Tongue (tissue), 1 donor: ENCODE measurements at regions not wholly inside any gene's neighbourhood (a gene's known extent, or its start where the extent isn't known, plus 50 kb on each side); places are given as distances from the start of the nearest gene placed in this dataset.

ENCODE experiments used
- DNase-seq: peaks from one replicate; pipeline ENCODE4 v3.0.0-alpha.2; 2015

- peak; percentile 90 for DNase-seq
These were observed 187.9 kb upstream of the LYSMD4 start for GRCh38 chr15:99921101-99921500.

DNA sequence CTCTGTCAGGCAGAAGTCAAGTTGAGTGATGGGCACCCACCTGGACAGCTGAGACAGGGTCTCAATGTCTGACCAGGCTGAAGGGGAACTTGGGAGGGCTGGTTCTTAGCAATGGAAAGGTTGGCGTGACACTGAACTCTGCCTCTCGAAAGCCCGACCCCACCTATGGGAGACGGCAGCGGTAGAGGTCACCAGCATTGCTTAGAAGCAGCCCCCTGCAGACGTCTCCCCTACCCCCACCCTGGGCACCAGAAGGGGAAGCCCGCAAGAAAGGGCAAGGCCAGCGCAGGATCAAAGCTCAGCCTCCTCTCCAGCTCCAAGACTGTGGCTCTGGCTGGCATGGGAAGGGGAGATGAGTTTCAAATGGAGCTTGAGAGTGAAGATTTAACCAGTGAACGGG, 184.8 kb upstream of the LYSMD4 start:
- DNase-seq, result no peak

- DNase-seq, result peak; percentile 38
These were observed 184.0 kb upstream of the LYSMD4 start for GRCh38 chr15:99917252-99917651.

DNA sequence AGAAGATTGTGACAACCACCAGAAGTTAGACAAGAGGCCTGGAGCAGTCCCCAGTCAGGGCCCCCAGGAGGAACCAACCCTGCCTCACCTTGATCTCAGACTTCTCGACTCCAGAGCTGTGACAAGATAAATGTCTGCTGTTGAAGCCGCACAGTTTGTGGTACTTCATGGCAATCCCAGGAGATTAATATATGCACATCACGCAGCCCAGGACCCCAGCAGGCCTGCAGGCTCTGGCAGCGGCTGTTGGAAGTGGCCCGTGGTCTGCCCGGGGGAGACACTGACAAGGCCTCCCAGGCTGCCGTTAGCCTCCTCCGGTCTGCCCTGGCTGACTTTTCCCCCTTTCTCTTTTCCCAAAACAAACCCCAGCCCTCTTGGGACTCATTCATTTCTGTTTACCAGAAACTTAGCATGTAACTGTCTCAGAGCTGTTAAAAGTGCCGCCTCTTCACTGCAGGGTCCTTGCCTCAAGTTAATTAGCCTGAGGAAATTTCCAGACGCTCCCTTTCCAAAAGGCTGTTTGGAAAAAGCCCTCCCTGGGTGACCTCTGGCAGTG, 183.5 kb upstream of the LYSMD4 start:
- no peak for DNase-seq

GRCh38 chr15:99914723-99915122, 181.5 kb upstream of the LYSMD4 start:
- no peak for DNase-seq

GRCh38 chr15:99911816-99912215, 178.6 kb upstream of the LYSMD4 start:
- peak; percentile 78 for DNase-seq

DNA sequence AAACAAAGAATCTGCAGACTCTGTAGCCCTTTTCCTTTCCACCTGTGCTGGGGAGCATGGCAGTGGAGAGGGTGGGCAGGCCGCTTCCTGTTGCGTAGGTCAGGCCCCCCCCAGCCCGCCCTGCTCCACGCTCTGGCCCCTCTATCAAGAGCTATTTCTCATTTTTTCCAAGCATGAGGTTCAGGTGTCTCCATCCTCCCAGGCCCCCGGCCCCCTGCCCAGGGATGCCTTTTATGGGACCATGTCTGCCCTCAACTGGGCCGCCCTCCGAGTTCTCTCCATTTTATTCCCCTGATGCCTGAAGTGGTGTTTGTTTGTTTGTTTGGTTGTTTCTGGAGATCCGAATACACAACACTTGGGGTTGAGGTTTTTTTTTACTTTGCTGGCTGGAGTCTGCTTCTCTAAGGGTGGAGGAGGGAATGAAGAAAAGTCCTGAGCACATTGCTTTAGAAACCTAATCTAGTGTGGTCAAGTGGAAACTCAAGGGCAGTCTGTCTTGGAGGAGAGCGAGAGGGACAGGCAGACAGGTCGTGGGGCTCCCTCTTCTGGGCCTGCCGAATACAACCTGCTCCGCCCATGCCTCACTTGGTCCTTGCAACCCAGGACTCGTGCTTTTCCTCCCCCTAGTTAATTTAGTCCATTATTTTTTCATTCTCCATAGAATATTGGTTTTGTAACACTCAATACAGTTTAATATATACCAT, 176.5 kb upstream of the LYSMD4 start:
- no peak for DNase-seq

DNA sequence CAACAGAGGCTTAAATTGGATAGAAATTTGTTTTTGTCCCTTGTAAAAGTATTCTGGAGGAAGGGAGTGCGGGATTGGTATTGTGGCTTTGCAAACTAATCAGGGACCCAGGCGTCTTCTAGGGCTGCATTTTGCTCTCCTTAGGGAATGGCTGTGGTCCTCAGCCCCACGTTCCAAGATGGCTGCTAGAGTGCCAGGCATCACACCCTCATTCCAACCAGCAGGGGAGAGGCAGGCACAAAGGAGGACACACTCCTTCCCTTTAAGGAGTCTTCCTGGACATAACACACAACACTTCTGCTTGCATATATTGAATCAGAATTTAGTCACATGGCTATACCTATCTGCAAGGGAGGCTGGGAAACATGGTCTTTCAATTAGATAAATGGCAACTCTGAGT, 174.5 kb upstream of the LYSMD4 start:
- no peak for DNase-seq

DNA sequence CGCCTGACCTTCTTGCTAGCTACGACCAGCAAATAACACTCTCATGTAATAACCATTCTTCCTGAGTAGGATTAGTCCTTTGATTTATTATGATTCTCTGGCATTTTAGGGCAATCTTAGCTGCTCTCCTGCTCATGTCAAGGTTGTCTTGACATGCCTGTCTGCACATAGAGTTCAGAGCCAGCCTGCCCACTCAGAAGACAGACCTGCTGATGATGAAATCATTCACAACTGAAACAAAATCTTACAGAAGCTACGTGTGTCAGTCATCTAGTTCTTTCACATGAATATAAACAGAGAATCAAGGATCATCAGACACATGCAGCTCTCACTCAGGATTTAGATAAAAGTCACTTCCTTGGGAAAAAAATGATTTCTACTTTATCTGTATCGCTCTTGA, 173.6 kb upstream of the LYSMD4 start:
- no peak for DNase-seq

- no peak for DNase-seq
These were observed 173.1 kb upstream of the LYSMD4 start for GRCh38 chr15:99906311-99906710.

DNA sequence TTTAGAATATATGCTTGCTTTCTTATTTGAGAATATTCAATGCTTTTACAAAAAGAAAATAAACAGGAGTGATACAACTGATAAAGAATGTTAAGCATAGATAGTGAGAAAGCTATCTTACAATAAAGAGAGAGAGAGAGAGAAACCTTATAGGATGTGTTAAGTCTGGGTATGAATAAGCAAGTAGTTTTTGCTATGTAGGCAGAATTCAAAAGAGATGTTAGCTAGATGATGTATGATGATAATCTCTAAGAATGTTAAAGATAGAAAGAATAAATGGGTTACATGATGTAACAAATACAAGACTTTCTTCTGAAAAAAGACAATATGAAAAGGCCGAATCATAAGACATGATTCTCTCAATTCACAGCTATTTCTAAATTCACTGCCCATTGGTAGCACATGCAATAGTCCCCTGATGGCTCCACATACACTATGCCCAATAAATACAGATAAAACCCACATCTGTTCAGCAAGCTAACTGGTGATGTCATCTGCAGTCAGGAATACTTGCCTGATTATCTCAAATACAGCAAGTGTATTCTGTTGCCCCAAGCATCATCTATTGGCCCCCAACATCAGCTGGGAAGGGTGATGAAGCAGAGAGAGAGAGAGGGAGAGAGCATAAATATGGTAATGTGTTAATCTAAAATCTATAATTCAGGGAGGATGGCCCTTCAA, 169.2 kb upstream of the LYSMD4 start:
- DNase-seq, result no peak

DNA sequence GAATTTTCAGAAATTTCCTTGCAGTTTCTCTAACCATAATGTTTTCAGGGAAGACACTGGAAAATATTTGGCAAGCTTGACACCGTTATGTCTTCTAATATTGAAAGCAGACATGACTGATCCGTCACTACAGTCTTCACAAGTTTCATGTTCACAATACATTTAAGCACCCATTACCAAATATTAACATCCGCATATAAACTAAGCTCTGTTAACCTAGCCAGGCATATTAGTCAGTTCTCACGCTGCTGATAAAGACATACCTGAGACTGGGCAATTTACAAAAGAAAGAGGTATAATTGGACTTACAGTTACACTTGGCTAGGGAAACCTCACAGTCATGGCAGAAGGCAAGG, 162.7 kb upstream of the LYSMD4 start:
- no peak for DNase-seq

- DNase-seq, result no peak
These were observed 162.1 kb upstream of the LYSMD4 start for GRCh38 chr15:99895189-99895955.

- DNase-seq, result no peak
These were observed 145.6 kb upstream of the LYSMD4 start for GRCh38 chr15:99878835-99879234.

DNA sequence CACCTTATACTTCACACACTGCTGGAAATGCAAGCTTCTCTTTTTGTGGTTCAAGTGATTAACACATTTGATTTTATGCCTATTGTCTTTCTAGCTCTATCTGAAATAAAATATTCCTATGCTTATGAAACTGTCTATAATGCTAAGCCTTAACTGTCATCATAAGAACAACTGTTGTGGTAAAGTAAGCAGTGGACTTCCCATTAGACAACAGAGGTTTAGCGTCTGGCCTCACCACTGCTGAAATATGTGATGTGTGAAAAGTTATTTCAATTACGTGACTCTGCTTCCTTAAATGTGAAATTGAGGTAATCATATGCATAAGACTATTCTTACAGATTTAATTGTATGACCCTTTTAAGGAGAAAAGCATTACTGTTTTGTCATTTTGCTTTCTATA, 140.2 kb upstream of the LYSMD4 start:
- peak; percentile 41 for DNase-seq

- DNase-seq, result no peak
These were observed 130.4 kb upstream of the LYSMD4 start for GRCh38 chr15:99863550-99864198.

GRCh38 chr15:99857836-99858235, 124.6 kb upstream of the LYSMD4 start:
- DNase-seq, result no peak

DNA sequence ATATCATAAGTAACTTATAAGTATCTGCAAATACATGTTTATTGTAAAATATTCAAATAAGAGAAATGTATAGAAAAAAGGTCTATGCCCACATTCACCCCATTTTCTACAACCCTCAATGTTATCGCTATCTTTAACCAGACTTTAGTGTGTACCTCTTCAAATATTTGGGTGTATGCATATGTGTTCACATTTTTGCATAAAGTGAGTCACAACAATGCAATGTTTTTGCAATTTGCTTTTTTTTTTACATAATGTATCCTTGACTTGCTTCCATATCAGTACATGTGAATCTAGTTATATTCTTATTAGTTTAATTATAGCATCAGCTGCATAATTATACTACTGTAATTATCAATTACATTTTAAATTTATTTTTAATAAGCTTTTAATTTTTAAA, 117.3 kb upstream of the LYSMD4 start:
- no peak for DNase-seq

DNA sequence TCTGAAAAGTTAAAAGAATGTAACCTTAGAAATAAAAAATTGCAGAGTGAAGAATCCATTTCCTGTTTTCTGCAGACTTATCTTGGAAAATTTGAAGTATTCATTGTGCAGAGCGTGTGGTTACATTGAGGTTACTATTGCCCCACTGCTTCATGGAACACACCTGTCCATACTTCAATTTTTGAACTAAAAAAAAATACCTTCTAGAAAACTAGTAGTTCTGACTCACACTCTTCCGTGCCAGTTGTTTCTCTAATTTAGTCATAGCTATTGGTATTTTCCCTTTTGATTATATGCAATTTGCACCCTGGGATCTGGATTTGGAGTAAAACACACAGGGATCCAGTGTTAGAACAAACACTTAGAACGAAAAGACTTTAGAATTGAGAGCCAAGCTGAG, 111.8 kb upstream of the LYSMD4 start:
- no peak for DNase-seq

DNA sequence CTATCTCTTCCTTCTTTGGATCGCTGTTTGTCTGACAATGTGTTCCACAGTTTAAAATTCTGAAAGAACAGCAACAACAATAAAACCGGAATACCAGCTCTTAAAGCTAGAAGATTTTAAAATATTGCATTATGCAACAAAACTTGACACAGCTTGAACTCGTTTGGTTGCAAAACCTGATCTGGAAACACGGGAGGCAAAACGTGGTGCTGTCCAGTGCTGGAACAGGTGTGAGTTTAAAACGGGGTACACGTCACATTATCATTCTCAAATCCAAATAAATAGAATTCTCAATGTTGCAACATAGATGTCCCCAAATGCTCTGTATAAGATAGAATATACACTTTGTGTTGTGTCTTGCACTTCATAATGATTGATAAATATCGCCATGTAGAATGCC, 110.9 kb upstream of the LYSMD4 start:
- no peak for DNase-seq

GRCh38 chr15:99842071-99842470, 108.8 kb upstream of the LYSMD4 start:
- no peak for DNase-seq

GRCh38 chr15:99826157-99826780, 93.0 kb upstream of the LYSMD4 start:
- DNase-seq, result no peak
